ENCODE measurements at regions not wholly inside any gene's neighbourhood (a gene's known extent, or its start where the extent isn't known, plus 50 kb on each side); places are given as distances from the start of the nearest gene placed in this dataset.

- Histone ChIP-seq H2AK5ac (ENCODE audit: insufficient read length, low read length) (no peak overlapping the region), H3K14ac (ENCODE audit: insufficient read depth, low read length) (no peak overlapping the region), H3K79me2 (ENCODE audit: insufficient read depth, low read length) (no peaks in the 10 kb centered on the region), H3K56ac (ENCODE audit: insufficient read length, low read depth, low read length) (no peak overlapping the region), H2BK120ac (ENCODE audit: low read depth, low read length, poor library complexity, severe bottlenecking) (no peak overlapping the region), H3K18ac (ENCODE audit: insufficient read length, low read depth, low read length) (no peak overlapping the region), H4K91ac (ENCODE audit: insufficient read length, low read depth, low read length) (no peak overlapping the region), H3K4me1 (ENCODE audit: insufficient read depth, low read length) (no peaks in the 10 kb centered on the region), H4K8ac (replicated peaks; ENCODE audit: insufficient read length, low read depth, low read length) (no peak overlapping the region), H3K9me3 (ENCODE audit: control insufficient read depth, low read depth, low read length) (no peaks in the 10 kb centered on the region), H3K27me3 (ENCODE audit: insufficient read depth, low read length) (no peaks in the 10 kb centered on the region), H3K23ac (ENCODE audit: insufficient read length, low read depth, low read length) (no peak overlapping the region), H2BK5ac (ENCODE audit: insufficient read length, low read length) (no peak overlapping the region), H4K20me1 (ENCODE audit: control insufficient read depth, insufficient read depth, insufficient read length) (no peaks in the 10 kb centered on the region), H3K79me1 (ENCODE audit: insufficient read depth, low read depth, low read length, poor library complexity, severe bottlenecking) (no peaks in the 10 kb centered on the region), H3K27ac (ENCODE audit: insufficient read length, low read depth, low read length) (no peak overlapping the region), H3K4ac (ENCODE audit: low read depth, low read length) (no peak overlapping the region), H2BK12ac (ENCODE audit: insufficient read length, low read depth, low read length) (no peak overlapping the region), H3K4me2 (ENCODE audit: insufficient read depth, insufficient read length, low read length) (no peak overlapping the region), H2BK20ac (ENCODE audit: low read depth, low read length, poor library complexity, severe bottlenecking) (no peak overlapping the region), H2BK15ac (ENCODE audit: low read depth, low read length) (no peak overlapping the region), H3K23me2 (ENCODE audit: insufficient read length, low read depth, low read length, poor library complexity, severe bottlenecking) (no peaks in the 10 kb centered on the region), H3K9ac (ENCODE audit: extremely low read depth, insufficient read length, low read length) (no peak overlapping the region), H3T11ph (ENCODE audit: low read length) (no peak overlapping the region), H4K5ac (ENCODE audit: insufficient read length, low read depth, low read length) (no peak overlapping the region), H2AFZ (ENCODE audit: low read length) (no peak overlapping the region)
- TF ChIP-seq, protein P1, sequence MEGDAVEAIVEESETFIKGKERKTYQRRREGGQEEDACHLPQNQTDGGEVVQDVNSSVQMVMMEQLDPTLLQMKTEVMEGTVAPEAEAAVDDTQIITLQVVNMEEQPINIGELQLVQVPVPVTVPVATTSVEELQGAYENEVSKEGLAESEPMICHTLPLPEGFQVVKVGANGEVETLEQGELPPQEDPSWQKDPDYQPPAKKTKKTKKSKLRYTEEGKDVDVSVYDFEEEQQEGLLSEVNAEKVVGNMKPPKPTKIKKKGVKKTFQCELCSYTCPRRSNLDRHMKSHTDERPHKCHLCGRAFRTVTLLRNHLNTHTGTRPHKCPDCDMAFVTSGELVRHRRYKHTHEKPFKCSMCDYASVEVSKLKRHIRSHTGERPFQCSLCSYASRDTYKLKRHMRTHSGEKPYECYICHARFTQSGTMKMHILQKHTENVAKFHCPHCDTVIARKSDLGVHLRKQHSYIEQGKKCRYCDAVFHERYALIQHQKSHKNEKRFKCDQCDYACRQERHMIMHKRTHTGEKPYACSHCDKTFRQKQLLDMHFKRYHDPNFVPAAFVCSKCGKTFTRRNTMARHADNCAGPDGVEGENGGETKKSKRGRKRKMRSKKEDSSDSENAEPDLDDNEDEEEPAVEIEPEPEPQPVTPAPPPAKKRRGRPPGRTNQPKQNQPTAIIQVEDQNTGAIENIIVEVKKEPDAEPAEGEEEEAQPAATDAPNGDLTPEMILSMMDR (conservative IDR thresholded peaks at IDR 0.05) = no peak
- no CpG with 5 or more reads among the region's 3 CpGs for WGBS (ENCODE audit: extremely low coverage, insufficient read length, low lambda C conversion rate)
- Mint-ChIP-seq H3K4me3 (no peak overlapping the region), H3K4me1 (peaks cover 2 to 3% of the 10 kb centered on the region in 2 experiments; a peak in 1 of 4 replicates), H3K27me3 (ENCODE audit: low read depth) (no peaks in the 10 kb centered on the region; the same call in 1 of the 2 replicates), H3K27ac (no peak overlapping the region), H3K9me3 (no peaks in the 10 kb centered on the region), H3K36me3 (ENCODE audit: insufficient read depth in 1 of 3, low read depth in 3 of 3) (0 out of 7 replicates have a peak, but pooled peaks cover 0 to under 1% (median 0%) of the 10 kb centered on the region in 3 experiments)
- DNase-seq = no peak
Measured at GRCh38 chr12:58981961-58982360, 61.7 kb upstream of the LRIG3 start.
